HG03196 (cell line): ENCODE measurements at regions not wholly inside any gene's neighbourhood (a gene's known extent, or its start where the extent isn't known, plus 50 kb on each side); places are given as distances from the start of the nearest gene placed in this dataset.

Experiments
- ATAC-seq: cut with Tn5 transposase; IDR thresholded peaks from one replicate; pipeline ENCODE4 v1.9.1; 2021; ENCODE audit not compliant: unreplicated experiment

- ATAC-seq, result no peak
Measured at GRCh38 chr17:55668312-55668920, 54.2 kb downstream of the TMEM100 start.

- no peak for ATAC-seq
Measured at GRCh38 chr17:55666806-55667205, 55.9 kb downstream of the TMEM100 start.

- ATAC-seq, result peak; percentile 83
Measured at GRCh38 chr17:55664287-55664686, 58.4 kb downstream of the TMEM100 start.

- ATAC-seq, result no peak
Measured at GRCh38 chr17:55663400-55663799, 59.3 kb downstream of the TMEM100 start.

- ATAC-seq, result no peak
Measured at GRCh38 chr17:55661963-55662834, 60.5 kb downstream of the TMEM100 start.

GRCh38 chr17:55661256-55661758, 61.4 kb downstream of the TMEM100 start:
- no peak for ATAC-seq

GRCh38 chr17:55660178-55660886, 62.3 kb downstream of the TMEM100 start:
- ATAC-seq, result no peak

GRCh38 chr17:55659661-55660060, 63.0 kb downstream of the TMEM100 start:
- ATAC-seq, result no peak

GRCh38 chr17:55655777-55656176, 66.9 kb downstream of the TMEM100 start:
- no peak for ATAC-seq

GRCh38 chr17:55654821-55655220, 67.8 kb downstream of the TMEM100 start:
- no peak for ATAC-seq

- no peak for ATAC-seq
Measured at GRCh38 chr17:55654022-55654421, 68.6 kb downstream of the TMEM100 start.

GRCh38 chr17:55652825-55653224, 69.8 kb downstream of the TMEM100 start:
- no peak for ATAC-seq

- ATAC-seq, result peak; percentile 51
Measured at GRCh38 chr17:55652114-55652823, 70.4 kb downstream of the TMEM100 start.

GRCh38 chr17:55649957-55650597, 72.6 kb downstream of the TMEM100 start:
- no peak for ATAC-seq

- no peak for ATAC-seq
Measured at GRCh38 chr17:55648086-55648485, 74.6 kb downstream of the TMEM100 start.

GRCh38 chr17:55645361-55645760, 77.3 kb downstream of the TMEM100 start:
- ATAC-seq, result no peak

GRCh38 chr17:55644346-55644745, 78.3 kb downstream of the TMEM100 start:
- ATAC-seq, result no peak

- no peak for ATAC-seq
Measured at GRCh38 chr17:55642741-55643140, 79.9 kb downstream of the TMEM100 start.

GRCh38 chr17:55641676-55642081, 81.0 kb downstream of the TMEM100 start:
- ATAC-seq, result no peak

GRCh38 chr17:55639096-55639495, 83.6 kb downstream of the TMEM100 start:
- no peak for ATAC-seq
